GM21529 (cell line): ENCODE measurements at regions not wholly inside any gene's neighbourhood (a gene's known extent, or its start where the extent isn't known, plus 50 kb on each side); places are given as distances from the start of the nearest gene placed in this dataset.

Source experiments
- ATAC-seq: cut with Tn5 transposase; IDR thresholded peaks from one replicate; pipeline ENCODE4 v1.9.1; 2021; ENCODE audit not compliant: unreplicated experiment

DNA sequence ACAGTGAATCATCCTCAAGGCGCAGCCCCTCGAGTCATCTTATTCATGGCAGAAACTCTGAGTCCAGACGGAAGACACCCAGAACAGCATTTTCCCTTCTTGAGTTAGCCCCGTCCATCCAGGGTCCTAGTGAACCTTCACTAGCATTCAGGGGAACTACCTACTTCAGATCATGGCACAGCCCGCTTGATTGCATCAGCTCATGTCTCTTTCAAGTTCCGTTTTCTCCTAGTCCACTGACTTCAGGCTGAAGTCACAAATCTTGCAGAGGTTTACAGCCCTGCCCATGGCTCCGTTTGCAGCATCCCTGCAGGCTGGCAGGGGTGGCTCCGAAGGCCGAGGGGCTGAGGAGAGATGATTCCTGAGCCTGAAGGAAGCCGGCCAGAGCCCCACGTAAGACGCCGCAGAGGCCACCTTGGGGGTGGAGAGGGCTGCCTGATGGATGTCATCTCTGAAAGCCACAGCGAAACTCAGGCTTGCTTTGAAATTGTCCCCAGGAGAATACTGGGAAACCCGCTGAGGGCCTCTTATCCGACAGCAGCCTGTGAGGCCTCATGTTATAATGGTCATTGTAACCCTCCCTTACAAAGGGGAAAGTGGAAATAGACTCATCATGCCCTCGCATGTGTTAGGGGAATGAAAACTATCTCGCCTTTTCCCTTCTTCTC, 310.2 kb upstream of the AJAP1 start:
- peak; percentile 56 for ATAC-seq

DNA sequence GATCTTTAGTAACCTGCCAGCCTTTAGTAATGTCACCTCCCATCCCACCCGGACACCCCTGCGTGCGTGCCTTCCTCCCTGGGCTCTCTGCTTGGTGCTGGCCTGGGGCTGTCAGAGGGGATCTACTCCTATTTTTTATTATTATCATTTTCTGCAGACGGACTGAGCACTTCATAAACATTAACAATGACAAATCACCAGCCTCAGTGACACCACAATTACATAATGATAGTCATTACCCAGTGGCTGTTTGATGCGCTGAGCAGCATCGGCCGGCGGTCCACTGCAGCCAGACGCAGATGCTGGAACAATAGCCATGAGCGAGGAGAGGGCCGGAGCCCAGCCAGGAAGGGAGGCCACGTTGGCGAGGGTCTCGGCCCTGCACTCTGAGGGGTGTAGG, 309.3 kb upstream of the AJAP1 start:
- no peak for ATAC-seq

DNA sequence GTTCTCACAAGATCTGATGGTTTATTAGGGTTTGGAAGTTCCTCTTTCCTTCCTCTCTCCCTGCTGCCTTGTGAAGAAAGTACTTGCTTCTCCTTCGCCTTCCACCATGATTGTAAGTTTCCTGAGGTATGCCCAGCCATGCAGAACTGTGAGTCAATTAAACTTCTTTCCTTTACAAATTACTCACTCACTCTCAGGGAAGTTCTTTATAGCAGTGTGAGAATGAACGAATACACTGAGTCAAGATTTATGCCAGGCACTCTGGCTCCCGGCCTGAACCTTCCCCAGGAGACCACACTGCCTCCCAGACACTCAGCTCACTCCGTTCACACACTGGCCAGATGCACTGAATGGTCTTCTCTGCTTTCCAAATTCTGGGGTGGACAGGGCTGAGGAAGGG, 308.3 kb upstream of the AJAP1 start:
- no peak for ATAC-seq

DNA sequence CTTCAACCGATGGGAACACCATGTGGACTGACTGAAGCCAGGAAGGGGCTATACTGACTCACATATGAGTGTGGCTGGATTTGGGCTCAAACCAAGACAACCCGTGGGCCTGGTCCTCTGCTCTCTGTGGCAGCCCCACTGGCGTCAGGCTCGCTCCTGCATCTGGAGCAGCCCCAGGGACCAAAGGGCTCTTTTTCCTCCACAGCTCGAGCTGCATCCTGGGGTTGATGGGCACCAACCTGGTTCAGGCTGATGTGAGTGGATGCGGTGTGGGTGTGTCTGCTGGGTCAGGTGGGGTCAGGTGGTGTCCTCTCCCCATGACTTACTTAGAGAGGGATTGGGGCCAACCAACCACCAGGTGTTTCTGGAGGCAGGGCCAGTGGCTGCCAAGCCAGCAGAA, 303.0 kb upstream of the AJAP1 start:
- ATAC-seq, result no peak

DNA sequence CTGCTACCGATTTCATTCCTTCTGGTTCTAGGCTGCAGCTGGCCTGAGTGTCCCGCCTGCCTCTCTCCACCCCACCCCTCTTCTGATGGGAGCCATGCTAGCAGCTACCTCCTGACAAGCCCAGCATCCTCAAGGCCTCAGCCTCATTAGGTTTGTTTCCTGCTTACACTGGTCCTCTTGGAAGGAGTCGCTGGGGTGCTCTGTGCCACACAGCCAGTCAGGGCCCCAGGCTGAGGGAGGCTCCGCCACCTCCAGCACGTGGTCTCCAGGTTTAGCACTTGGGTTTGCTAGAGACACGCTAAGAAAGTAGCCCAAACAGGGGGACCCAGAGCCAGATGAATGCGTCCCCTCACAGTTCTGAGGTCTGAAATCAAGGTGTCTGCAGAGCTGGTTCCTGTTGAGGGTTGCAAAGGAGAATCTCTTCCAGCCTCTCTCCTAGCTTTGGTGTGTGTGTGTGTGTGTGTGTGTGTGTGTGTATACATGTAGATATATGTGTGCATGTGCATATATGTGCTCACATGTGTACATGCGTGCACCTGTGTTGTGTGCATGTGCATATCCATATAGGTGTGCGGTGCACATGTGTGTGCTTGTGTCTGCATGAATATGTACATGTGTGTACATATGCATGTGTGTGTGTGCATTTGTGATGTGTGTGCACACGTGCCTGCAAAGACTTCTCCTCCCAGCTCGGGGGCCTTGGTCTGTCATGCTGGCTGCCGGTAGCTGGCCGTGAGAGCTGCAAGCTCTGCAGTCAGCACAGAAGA, 301.1 kb upstream of the AJAP1 start:
- ATAC-seq, result no peak

DNA sequence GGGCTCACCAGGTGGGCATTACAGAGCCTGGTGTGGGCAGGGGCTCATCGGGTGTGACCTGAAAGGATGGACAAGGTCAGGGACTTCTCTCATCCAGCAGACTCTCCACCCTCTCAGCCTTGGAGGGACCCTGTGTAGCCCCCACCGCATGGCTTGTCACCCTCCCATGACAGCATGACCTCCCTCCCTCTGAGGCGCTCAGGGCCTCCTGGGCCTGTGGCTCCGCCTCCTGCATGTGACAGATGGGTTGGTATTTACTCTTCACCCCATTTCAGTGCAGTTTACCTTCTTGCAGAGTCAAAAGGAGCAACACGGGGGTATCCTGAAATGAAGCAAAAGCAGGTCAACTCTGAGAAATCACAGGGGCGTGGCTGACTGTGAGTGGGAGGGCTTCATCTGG, 298.6 kb upstream of the AJAP1 start:
- no peak for ATAC-seq

DNA sequence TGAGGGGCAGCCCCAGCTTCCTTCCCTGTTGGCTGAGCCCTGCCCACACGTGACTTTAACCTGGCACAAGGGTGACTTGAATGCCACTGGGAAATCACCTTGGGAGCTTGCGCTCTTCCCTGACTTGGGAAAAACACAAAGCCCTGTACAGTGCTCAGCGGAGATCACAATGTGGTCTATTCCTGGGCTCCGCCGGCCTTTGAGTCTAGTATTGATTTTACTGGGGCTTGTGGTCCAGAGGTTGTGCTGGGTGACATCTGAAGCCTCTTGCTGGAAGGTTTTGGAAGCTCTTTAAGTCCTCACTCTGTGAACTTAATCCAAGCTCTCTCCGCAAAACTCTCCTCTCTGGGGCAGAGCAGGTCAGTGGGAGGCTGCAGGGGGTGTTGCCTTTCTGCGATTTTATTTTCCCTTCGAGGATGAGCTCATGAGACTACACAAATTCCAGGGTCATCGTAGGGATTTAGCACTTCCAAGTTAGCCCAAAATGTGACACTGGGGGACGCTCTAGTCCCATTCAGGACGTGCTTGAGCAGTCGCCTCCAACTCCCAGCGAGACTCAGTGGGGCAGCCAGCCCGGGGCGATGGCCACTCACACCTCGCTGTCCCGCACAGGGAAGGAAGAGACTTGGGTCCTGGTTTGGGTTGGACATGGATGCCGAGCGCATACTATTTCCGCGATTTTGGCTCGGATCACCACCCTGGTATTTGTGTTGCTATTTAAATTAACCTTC, 291.9 kb upstream of the AJAP1 start:
- no peak for ATAC-seq

DNA sequence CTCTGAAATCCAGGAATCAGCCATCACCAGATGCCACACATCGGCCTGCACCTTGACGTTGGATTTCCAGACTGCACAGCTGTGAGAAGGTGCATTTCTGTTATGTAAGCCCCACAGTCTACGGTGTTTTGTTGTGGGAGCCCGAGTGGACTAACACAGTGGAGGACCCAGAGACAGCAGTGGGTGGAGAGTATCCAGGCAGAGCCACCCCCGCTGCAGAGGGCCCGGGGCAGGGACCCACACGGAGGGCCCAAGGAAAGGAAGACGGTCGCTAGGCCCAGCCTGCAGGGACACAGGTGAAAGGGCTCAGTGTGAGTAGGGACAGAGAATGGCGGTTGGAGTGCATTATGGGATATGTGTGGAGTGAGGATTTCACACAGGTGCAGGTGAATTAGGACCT, 288.3 kb upstream of the AJAP1 start:
- no peak for ATAC-seq

DNA sequence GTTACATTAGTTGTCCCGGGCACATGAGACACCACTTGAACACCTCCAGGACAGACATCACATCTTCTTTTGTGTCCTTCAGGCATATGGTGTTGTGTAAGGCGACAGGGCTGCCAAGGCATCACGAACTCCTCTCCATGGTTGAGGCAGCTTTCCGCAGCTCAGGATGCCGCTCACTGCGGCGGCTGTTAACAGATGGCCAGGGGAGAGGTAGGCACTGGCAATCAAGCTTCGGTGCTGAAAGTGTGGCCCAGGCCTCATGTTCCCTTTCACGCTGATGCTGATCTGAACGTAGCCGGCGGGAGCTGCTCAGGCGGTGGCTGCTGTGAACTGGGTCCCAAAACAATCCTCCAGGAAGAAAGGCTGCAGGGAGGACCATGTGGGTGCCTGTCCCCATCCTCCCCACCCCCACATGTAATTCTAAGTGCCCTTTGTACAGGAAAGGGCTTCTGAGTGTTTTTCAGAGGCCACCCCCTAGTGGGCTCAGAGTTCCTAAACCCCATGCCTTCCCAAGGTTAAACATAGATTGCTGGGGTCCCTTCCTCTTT, 287.1 kb upstream of the AJAP1 start:
- ATAC-seq, result no peak

DNA sequence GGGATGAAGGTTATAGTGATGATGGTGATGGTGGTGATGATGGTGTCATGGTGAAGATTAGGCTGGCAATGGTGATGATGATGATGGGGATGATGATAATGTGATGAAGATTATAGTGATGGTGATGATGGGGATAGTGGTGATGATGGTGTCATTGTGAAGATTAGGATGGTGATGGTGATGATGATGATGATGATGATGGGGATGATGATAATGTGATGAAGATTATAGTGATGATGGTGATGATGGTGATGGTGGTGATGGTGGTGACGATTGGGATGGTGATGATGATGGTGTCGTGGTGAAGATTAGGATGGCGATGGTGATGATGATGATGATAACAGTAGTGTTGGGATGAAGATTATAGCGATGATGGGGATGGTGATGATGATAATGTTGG, 285.1 kb upstream of the AJAP1 start:
- ATAC-seq, result no peak

DNA sequence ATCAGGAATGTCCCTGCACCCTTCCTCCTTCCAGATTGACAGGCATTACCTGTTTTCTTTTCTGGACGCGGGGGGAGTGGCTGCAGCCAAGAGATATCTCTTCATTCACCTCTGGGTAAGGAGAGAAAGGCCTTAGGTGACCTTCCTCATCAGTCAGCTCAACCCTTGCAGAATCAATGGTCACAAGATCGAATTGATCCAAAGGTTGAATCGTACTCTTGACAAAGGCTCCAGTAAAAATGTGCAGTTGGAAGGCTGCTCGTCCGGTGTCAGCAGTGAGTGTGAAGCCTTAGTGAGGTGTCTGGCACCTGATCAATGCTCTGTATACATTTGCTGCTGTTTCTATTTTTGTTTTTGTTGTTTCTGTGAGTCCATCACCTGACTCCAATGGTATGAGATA, 282.6 kb upstream of the AJAP1 start:
- no peak for ATAC-seq

DNA sequence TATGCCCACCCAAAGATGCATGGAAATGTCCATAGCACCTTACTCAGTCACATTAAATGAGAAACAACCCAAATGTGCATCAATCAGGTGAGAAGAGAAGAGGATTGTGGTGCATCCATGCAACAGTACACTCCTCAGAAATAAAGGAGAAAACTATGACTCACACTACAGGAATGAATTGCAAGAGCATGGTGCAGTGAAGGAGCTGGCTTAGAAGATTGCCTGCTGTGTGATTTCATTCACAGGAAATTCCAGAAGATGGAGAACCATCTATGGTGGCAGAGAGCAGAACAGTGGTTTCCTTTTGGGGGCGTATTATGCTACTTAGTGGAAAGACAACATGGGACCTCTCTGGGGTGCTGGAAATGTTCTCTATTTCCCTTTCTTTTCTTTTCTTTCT, 278.6 kb upstream of the AJAP1 start:
- no peak for ATAC-seq

DNA sequence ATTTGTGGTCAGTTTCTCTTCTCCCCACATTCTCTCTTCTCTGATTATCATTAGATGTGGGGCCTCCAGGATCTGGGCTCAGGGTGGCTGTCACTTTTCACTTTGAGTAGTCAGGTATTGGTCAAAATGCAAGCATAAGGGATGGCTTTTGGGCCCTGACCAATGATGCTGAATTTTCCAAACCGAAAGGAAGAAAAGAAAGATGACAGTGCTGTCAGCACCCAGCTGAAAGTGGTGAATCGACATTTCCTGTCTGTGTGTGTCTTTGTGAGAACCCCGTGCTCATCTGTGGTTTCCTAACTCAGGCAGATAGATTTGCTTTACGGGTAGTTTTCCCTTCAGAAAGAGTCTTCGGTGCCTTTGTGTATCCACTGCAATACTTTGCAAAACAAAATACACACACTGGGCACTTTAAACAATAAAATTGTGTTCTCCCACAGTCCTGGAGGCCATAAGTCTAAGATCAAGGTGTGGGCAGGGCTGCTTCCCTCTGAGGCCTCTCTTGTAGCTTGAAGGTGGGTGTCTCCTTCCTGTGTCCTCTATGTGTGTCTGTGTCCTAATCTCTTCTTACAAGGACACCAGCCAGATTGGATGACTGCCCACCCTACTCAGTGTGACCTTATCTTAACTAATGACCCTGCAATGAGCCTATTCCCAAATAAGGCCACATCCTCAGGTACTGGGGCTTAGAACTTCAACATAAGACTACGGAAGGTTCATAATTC, 274.8 kb upstream of the AJAP1 start:
- ATAC-seq, result no peak

DNA sequence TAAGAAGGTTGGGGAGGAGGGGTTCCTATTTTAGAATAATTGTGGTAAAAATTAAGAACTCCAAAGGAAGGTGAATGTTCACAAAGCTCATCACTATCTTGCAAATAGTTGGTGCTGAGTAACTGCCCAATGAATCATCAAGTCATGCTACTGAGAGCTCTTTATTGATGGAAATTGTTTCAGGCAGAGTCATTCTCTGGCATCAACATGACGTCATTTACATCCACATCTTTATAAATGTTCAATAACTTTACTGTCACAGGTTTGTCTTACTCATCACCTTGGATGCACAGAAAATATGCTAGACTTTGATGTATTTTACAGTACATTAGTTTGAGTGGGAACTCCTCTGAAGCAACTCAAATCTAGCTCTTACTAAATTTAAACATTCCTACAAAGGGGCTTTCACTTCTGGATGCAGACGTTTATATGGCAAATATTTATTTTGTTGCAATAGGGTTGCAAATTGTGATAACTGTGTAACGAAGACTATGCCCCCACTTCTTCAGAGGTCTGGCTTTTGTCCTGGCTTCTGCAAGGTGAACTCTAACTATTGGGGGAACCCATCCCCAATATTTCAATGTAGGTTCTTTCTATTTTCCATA, 273.7 kb upstream of the AJAP1 start:
- ATAC-seq, result no peak

DNA sequence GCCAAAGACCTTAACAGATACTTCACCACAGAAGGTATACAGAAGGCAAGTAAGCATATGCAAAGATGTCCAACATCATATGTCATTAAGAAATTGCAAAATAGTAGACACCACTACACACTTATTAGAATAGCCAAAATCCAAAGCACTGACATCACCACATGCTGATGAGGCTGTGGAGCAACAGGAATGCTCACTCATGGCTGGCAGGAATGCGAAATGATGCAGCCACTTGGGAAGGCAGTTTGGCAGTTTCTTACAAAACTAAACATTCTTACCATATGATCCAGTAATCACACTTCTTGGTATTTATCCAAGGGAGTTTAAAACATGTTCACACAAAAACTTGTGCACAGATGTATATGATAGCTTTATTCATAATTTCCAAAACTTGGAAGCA, 261.2 kb upstream of the AJAP1 start:
- ATAC-seq, result no peak

DNA sequence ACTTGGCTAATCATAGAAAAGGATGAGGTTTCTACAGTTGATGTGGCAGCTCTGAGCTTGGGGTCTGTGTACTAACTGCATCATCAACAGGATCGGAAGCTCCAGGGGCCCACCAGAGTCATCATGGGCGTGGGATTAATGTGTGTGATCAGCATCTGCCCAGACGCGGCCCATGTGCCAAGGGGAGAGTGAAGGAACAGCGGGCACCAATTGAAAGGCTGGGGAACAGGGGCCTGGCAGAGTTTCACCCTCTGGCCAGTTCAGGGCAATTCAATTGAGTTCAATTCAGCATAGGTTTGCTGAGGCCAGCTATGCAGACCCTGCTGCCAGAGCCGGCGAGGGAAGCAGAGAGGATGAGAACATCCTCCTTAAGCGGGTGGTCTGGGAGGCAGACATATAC, 260.0 kb upstream of the AJAP1 start:
- ATAC-seq, result no peak

DNA sequence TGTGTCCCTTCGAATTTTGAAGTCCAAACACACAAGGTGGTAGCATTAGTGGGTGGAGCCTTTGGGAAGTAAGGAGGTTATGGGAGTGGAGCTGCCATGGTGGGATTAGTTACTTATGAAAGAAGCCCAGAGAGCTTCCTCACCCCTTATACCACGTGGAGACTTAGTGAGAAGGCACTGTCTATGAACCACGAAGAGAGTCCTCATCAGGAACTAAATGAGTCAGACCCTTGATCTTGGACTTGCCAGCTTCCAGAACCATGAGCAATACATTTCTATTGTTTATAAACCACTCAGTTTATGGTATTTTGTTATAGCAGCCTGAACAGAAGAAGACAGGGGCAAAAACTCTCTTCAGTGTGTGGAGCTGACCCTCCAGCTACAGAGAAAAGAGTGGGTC, 259.3 kb upstream of the AJAP1 start:
- ATAC-seq, result no peak

DNA sequence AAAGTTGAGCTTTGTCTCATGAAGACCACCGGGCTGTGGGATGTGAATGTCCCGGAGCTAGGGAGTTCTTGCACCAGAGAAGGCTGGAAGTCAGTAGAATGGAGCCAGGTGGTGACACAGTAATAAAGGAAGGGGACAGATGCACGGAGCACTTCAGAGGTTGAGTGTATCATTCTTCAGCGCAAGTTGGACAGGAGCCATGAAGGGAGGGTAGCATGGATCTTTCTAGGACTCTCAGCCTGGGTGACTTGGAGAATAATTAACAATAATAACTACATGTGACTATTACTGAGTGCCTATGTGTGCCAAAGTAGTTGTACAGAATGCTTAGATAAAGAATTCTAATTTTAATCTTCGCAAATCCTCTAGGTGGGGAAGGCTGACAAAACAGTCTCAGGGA, 258.7 kb upstream of the AJAP1 start:
- no peak for ATAC-seq

DNA sequence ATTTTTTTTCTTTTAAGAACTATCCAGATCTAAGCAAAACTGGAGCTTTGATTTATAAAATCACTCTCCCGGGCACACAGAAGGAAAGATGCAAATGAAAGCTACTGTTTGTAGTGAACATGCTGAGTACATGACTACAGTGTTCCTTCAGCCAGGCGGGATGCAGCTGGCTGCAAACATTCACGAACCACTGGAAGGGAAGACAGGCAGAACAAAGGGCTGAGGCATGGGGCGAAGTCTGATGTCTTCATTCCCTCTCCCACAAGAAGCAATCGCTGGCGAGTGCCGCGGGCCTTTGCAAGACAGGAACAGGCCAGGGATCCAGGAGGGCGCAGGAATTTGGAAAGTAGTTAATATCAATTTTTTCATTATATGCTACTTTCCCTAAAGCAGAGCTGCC, 257.9 kb upstream of the AJAP1 start:
- ATAC-seq, result no peak

DNA sequence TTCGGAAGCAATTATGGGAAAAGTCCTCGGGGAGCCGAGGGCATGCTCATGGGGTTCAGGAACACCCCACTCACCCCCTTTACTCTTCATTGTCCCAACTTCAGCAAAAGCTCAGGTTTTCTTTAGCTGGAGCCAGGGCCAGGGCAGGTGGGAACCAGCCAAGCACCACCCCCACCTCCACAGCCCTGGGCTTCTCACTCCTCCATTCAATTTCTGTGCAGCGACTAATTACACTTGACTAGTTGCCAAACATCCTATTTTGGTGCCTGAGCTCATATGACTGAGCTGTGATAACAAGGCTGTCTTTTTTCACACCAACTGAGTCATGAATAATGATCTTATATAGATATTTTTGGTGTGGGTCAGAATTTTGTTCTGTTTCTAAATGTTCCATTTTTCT, 257.2 kb upstream of the AJAP1 start:
- ATAC-seq, result no peak

DNA sequence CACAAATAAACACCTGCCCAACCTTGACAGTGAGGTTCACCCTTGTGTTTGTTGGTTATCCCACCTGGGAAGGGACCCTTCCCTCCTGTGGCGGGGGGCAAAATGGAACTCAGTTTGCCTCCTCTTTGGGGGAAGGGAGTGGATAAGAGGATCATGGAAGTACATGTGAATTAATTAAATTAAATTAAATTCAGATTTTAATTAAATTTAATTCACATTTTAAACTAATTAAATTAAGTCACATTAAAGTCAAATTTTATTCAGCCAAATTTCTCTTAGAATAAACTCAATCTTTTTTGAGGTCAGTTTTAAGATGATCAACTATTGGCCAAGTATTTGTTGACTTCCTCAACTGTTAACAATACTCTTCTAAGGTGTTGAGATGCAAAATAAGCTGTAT, 252.4 kb upstream of the AJAP1 start:
- ATAC-seq, result no peak
